DOHH2 (cell line): ENCODE measurements at regions not wholly inside any gene's neighbourhood (a gene's known extent, or its start where the extent isn't known, plus 50 kb on each side); places are given as distances from the start of the nearest gene placed in this dataset.

ENCODE experiments used
- EZH2phosphoT487 ChIP-seq: fragments of 200-600 bp; sonication (generic); IDR thresholded peaks from 2 replicates; pipeline ENCODE4 v1.6.1; 2017; ENCODE audit warnings: borderline replicate concordance, mild to moderate bottlenecking, antibody characterized with exemption, low read length, moderate library complexity, mixed read lengths
- TF ChIP-seq, protein P1 (sequence below): fragments of 200-600 bp; sonication (generic); IDR thresholded peaks from one replicate; pipeline ENCODE4 v1.5.1; 2014; ENCODE audit warnings: antibody characterized with exemption, mild to moderate bottlenecking, low read depth, low read length; ENCODE audit not compliant: poor library complexity, severe bottlenecking

DNA sequence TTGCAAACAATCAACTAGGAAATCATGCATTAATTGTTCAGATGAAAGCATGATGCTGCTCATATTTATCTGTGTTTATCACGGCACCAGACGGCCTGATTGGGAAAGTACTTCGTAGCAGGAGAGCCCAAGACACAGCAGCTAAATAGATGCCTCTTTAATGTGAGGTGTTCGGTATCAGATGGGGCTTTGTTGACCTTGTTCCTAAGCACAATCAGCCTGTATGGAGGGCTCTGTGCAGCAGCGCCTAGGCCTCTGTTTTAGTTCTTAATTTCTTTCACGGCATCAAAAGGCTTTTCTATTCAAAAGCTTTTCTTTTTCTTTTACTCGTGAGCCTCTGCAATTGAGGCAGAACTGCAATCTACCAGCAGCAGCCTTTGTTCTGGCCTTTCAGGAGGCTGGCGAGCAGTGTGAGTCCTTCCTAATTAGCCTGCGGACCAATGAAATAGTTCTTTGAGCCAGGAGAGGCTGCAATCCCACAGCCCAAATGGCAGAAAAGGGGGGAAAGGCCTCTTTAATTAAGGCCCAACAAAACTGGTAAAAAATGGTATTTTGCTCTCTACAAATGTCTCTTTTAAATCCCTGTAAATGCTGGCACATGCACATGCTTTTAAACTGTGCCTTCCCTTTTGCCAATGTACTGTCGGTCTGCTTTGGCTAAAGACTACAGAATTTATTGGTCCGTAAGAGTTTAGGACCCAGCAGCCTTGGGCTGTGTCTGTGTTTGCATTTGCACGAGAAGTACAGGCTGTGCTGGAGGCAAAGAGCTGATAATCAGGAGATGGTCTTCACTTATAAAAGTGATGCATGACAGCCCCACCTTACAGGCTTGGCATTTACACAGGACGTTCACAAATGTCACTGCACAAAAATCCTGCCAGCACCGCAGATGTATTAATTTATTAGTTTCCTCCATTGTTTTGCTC is 159.6 kb downstream of the RND3 start:
- TF ChIP-seq, protein P1, sequence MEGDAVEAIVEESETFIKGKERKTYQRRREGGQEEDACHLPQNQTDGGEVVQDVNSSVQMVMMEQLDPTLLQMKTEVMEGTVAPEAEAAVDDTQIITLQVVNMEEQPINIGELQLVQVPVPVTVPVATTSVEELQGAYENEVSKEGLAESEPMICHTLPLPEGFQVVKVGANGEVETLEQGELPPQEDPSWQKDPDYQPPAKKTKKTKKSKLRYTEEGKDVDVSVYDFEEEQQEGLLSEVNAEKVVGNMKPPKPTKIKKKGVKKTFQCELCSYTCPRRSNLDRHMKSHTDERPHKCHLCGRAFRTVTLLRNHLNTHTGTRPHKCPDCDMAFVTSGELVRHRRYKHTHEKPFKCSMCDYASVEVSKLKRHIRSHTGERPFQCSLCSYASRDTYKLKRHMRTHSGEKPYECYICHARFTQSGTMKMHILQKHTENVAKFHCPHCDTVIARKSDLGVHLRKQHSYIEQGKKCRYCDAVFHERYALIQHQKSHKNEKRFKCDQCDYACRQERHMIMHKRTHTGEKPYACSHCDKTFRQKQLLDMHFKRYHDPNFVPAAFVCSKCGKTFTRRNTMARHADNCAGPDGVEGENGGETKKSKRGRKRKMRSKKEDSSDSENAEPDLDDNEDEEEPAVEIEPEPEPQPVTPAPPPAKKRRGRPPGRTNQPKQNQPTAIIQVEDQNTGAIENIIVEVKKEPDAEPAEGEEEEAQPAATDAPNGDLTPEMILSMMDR, result no peak
- no peak for TF ChIP-seq EZH2phosphoT487
